ENCODE measurements at regions not wholly inside any gene's neighbourhood (a gene's known extent, or its start where the extent isn't known, plus 50 kb on each side); places are given as distances from the start of the nearest gene placed in this dataset.
"Not testable (repeated sequence)": the region's sequence is repeated elsewhere in the genome, so short reads cannot be mapped to it uniquely, and the experiment has no call there.

- DNase-seq: no peak
Observed at GRCh38 chr2:194721227-194721626, 935.8 kb upstream of the SLC39A10 start.

DNA sequence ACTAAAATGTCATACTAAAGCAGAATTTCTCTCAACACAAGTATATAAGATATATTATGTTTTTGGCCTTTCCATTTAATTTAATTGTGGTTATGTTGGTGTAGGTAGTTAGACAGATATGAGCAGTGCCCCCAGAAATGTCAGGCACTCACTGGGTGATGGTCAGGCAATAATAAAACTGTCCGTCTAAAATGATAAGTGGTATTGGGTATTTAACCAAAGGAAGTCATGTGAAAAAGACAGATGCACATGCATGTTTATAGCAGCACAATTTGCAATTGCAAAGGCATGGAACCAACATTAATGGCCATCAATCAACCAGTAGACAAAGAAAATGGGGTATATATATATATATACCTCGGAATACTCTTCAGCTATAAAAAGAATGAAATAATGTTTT is 936.6 kb upstream of the SLC39A10 start:
- DNase-seq: no peak

DNA sequence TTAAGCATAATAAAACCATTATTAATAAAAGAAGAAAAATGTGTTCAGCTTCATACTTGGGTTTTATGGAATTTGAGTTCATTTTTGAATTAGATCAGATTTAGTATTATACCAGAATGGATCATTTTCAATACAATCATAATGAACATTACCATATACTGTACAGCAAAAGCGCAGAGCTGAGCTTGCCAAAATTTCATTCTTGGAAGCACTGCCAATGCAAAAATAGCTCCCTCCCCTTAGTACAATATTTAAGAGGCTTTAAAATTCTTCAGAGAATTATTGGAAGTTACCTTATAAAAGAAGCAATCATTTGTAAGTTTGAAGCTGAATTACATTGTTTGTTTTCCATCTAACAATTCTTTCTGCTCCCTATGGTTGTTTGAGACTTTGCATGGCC is 938.1 kb upstream of the SLC39A10 start:
- DNase-seq: no peak

DNA sequence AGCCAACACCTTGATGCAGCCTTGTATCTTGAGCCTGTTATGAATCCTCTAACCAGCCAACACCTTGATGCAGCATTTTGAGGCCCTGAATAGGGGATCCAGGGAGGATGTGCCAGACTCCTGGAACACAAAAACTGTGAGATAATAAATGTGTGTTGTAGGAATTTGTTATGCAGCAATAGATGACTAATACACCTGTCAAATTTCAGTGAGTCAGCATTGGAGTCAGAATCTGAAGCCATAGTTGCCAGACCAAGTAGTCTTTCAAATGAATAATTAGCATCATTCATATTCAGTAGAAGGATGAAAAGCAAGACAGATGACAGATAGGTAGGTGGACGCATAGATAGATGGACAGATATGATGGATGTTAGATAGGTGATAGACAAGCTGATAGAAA is 942.5 kb upstream of the SLC39A10 start:
- DNase-seq: no peak

- DNase-seq: no peak
Observed at GRCh38 chr2:194709840-194710239, 947.2 kb upstream of the SLC39A10 start.

GRCh38 chr2:194706179-194706578 is 950.8 kb upstream of the SLC39A10 start:
- DNase-seq: no peak

DNA sequence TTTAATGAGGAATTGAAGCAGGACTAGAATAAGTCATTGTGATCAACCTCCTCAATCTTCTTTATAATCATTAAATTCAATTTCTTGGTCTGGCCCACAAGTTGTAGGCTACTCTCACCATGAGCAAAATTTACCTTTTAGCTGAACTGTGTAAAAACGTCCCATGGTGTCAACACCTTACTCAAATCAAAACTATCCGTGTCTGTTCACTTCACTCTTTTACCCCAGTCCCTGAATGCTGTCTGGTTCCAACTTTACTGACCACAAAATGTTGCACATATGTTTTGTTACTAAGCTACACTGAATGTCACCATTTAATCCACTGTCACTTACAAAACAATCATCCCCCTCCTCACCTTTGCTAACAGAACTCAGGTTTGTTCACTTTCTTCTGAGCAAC is 951.6 kb upstream of the SLC39A10 start:
- no peak for DNase-seq

- DNase-seq: no peak
Observed at GRCh38 chr2:194700726-194701125, 956.3 kb upstream of the SLC39A10 start.

GRCh38 chr2:194700116-194700515 is 956.9 kb upstream of the SLC39A10 start:
- DNase-seq: no peak

DNA sequence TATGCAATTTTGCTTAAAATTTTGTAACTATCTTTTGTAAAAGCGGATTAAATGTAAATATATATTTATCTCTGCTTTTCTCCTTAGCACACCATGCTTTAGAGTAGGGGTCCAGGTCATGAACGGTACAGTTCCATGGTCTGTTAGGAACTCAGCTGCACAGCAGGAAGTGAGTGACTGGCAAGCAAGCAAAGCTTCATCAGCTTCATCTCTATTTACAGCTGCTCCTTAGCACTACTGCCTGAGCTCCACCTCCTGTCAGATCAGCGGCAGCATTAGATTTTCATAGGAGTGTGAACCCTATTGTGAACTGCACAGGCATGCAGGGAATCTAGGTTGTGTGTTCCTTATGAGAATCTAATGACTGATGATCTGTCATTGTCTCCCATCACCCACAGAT is 959.0 kb upstream of the SLC39A10 start:
- DNase-seq: no peak

DNA sequence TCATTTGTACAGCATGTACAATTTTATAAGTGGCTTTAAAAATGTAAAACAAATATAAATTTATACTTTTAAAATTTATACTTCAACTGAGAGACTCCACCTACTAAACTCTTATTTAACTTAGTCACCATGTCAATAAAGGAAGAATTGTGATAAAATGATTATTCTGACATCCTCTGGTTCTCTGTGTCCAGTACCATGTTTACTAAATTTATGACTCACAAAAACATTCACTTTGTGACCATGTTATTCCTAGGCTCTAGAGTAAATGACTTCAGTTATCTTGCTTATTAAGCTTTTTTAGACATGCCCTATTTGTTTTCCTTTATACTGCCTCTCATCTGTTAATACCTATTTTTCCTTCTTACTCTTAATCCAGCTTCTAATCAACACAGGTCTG is 959.6 kb upstream of the SLC39A10 start:
- no peak for DNase-seq

DNA sequence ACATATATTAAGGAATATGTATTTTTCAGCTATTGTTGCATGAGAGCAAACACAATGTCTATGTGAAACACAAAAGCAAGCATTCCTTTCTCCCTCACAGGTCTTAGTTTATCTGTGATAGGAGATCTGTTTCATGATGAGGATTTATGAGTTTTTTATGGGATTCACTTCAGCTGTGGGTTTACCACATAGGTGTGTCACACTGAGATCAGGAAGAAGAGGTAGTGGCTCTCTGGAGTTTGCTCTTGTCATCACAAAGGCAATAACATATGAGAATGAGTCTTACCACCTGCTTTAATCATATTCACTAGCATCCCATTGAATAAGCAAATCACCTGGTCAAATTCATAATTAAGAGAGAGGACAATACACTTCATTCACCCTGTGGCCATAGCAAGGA is 960.3 kb upstream of the SLC39A10 start:
- no peak for DNase-seq

DNA sequence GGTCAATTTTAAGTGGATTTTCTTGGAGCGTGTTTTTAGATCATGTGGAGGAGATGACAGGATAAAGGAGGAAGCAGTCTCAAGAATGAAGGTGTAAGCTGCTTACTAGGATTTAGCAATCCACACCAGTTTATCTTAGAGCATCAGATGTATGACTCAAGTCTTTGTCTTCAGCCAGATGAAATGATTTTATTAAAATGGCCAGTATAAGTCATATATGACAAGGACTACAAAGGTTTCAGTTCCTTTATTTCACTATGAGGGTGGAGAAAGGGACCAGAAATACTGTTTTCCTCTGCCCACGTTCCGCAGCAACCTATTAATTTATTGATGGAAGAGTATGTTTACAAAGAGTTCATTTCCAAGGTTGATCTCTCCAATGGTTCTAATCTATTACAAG is 970.5 kb upstream of the SLC39A10 start:
- DNase-seq: no peak

DNA sequence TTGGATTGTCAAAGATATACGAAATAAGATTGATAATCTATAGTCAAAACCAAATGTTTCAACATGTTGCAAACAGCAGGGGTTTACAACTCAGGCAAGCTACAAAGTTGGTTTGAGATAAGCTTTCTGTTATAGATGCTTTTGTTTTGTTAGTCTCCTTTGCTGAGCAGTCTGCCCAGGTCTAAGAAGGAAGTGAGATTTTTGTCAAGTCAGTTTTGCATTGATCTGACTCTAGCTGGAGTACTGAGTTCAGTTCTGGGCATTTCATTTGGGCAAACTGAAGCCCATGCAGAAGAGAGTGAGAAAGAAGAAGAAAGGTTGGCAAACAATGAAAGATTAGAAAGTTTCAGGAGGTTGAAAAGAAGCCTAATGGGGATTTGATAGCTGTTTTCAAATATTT is 983.0 kb upstream of the SLC39A10 start:
- DNase-seq: no peak

DNA sequence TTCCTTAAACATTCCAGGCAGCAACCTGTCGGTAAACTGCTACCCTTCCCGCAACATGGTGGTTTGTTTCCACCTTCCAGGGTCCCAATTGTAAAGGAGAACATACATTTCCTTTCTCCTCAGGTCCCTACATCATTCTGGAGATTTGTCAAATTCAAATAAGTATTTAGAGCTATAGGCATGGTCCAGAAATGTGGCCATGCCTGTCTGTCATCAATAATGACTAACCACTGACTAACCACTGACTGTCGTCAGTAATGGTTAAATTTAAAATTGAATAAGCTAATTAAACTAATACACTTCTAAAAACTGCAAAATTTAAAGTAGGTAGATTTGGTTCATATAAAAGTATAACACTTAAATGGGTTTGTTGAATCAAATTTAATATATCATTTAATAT is 984.0 kb upstream of the SLC39A10 start:
- DNase-seq: no peak

DNA sequence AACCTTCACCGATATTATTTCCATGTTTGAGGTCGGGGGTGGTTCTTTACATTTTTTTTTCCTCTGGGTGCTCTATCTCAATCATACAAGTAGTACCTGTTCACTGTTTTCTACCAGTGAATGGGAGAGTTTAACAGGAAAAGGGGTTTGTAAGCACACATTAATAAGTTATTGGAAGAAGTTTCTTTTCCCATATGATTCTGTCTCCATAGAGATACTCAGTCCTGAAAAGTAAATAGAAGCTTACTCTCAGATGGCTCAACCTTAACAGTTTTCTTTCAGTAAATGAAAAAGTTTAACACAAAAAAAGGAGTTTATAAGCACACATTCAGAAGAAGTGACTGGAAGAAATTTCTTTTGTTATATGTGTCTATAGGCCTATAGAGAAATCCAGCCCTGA is 995.6 kb upstream of the SLC39A10 start:
- no peak for DNase-seq

DNA sequence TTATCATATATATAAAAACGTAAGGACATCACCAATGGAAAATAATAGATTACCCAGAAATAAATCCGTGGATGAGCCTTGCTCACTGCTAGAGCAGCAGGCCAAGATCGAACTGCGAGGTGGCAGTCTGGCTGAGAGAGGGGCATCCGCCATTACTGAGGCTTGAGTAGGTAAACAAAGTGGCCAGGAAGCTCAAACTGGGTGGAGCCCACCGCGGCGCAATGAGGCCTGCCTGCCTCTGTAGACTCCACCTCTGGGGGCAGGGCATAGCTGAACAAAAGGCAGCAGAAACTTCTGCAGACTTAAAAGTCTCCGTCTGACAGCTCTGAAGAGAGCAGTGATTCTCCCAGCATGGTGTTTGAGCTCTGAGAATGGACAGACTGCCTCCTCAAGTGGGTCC is 1018.0 kb upstream of the SLC39A10 start:
- DNase-seq: not testable (repeated sequence)

- DNase-seq: no peak
Observed at GRCh38 chr2:194621945-194622344, 1035.1 kb upstream of the SLC39A10 start.

DNA sequence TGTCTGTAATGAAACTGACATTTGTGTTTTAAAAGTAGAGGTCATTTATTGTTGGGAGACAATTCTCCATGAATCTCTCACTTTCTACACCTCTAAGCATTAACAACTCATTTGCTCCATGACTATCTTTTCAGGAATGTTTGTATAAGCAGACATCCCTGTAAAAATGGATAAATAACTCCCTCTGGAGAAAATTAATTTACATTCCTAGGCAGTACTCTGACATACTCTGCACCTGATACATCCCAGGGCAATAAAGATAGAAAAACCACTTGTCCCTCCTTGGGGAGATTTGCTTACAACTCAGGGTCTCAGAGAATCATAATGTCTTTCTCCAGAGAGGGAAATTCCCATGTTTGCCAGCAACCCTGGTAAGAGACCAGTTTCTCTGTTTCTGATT is 1037.7 kb upstream of the SLC39A10 start:
- no peak for DNase-seq

DNA sequence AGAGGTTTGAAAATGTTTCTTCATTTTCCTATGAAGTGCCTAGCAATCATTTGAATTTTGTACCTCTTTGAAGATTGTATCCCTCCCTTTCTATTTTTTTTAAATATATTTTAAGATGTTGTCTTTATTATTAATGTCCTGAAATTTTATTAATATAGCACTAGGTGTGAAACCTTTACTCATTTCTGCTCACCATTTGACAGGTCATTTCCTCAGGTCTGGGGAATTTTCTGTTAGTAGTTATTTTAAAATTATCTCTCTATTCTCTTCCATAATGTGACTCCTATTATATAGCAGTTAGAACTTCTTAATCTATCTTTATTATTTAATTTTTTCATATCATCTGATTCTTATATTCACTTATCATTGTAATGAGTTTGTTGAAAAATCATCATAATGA is 1038.6 kb upstream of the SLC39A10 start:
- no peak for DNase-seq

DNA sequence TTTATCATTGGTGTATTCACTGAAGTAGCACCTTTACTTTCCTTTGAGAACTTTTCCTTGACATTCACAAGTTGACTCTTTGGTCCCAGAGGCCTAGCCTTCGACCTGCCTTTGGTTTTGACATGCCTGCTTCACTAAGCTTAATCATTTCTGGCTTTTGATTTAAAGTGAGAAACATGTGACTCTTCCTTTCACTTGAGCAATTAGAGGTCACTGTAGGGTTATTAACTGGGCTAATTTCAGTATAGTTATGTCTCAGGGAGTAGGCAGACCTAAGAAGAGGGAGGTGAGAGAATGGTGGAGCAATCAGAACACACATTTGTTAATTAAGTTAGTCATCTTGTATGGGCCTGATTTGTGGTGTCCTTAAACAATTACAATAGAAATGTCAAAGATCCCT is 1040.7 kb upstream of the SLC39A10 start:
- no peak for DNase-seq

- no peak for DNase-seq
Observed at GRCh38 chr2:194610297-194610696, 1046.7 kb upstream of the SLC39A10 start.

DNA sequence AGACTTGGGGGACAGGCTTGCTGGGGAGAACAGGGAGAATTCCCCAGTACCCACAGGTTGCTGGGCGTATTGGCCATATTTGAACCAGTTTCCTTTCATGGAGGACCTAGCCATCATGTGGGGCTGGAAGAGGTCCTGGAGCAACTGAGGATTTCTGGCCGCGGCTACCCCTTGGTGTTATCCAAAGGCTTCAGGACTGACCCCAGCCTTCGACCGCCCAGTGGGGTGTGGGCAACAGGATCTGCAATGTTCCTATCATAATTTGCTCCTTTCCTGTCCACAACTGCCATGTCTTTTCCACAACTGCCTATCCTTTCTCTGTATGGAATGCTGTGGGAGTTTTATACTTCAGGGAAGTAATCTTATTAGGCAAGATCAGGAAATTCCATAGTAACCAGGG is 1053.6 kb upstream of the SLC39A10 start:
- DNase-seq: no peak

DNA sequence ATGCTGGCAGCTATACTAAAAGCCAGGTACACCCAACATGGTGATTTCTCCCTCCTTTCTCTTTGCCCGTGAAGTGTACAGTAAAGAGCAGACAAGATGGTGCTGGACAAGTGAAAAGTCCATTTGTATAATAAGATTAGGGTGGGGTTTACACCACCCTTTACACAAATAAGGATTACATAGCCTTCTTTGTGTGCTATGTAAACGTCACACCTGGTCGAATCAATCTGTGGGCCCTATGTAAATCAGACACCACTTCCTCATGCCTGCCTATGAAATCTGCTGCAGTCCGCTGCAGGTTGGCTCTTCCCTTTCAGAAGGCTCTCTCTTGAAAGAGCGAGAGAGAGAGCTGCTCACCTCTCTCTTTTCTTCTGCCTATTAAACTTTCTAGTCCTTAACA is 1054.3 kb upstream of the SLC39A10 start:
- DNase-seq: no peak

GRCh38 chr2:194591192-194591591 is 1065.8 kb upstream of the SLC39A10 start:
- DNase-seq: no peak

DNA sequence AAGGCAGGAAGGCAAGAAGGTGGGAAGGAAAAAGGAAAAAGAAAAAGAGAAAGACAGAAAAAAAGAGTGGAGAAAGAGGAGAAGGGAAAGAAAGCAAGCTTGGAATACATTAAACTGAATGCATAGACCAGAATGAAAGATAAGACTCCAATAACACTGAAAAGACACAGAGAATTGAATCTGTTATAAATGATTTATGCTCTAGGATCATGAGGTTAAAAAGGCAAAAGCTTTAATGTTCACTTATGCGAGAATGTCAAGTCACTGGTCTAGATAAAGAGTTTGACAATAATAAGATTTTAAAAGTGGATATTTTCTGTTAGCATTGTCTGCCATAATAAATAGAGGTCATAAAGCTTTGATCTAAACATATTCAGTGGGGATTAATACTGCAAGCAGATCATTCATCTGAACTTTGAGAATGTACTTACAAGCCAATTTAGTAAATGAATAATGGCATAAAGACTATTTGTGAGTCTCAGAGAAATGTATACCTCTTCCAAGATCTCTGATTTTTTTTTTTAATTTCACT is 1069.2 kb upstream of the SLC39A10 start:
- DNase-seq: no peak

Data from NCI-H524 treated with DMSO at 0.1 percent for 48 hours (cell line).